ENCODE measurements at regions not wholly inside any gene's neighbourhood (a gene's known extent, or its start where the extent isn't known, plus 50 kb on each side); places are given as distances from the start of the nearest gene placed in this dataset.
A peak's percentile ranks its signal among the peaks of the same experiment; 100 is the strongest.

DNA sequence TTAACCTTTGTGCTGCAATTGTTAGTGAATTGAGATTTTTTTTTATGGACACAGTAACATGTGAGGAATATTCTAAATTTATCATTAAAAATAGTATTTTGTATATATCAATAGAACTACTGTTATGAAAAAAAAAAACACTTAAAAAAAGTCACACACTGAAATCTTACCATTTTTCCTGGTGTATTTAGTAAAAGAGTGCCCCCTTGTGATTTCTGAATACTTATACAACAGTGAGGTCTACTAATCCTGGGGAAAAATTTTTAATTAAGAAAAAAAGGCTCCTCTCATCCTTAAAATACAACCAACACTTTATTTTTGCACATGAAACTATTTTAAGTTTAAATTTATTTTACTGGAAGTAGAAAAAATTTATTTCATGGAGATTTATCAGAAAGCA is 56.4 kb upstream of the SPOCK3 start:
- Mint-ChIP-seq H3K36me3 (peaks cover 4% of the 10 kb centered on the region), H3K27me3 (ENCODE audit: low read depth) (no peaks in the 10 kb centered on the region), H3K27ac (no peak overlapping the region), H3K4me3 (no peak overlapping the region), H3K9me3 (peaks cover 20% of the 10 kb centered on the region), H3K4me1 (peaks cover 4% of the 10 kb centered on the region)
- TF ChIP-seq, protein P1, sequence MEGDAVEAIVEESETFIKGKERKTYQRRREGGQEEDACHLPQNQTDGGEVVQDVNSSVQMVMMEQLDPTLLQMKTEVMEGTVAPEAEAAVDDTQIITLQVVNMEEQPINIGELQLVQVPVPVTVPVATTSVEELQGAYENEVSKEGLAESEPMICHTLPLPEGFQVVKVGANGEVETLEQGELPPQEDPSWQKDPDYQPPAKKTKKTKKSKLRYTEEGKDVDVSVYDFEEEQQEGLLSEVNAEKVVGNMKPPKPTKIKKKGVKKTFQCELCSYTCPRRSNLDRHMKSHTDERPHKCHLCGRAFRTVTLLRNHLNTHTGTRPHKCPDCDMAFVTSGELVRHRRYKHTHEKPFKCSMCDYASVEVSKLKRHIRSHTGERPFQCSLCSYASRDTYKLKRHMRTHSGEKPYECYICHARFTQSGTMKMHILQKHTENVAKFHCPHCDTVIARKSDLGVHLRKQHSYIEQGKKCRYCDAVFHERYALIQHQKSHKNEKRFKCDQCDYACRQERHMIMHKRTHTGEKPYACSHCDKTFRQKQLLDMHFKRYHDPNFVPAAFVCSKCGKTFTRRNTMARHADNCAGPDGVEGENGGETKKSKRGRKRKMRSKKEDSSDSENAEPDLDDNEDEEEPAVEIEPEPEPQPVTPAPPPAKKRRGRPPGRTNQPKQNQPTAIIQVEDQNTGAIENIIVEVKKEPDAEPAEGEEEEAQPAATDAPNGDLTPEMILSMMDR (IDR thresholded peaks at IDR 0.05; ENCODE audit: unreplicated experiment): peak; percentile 49
- no peak for DNase-seq (ENCODE audit: low spot score in 2 of 2, unreplicated experiment in 2 of 2)

DNA sequence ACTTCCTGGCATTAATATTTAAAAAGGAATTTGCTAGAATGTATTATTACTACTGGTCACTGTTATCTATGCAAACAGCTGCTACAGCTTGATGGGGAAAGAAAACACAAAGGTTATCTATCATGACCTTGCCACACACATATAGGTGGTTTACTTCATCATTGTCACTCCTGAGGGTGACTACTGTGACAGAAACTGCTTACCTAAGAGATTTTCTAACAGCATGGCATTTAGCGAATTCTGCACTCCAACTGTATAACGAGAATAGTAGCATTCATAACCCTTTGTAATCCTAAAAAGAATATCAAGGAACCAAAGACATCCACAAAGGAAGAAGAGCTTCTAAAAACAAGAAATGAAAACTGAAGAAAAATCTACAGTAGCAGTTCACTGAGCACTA is 74.6 kb upstream of the SPOCK3 start:
- Mint-ChIP-seq H3K27ac (no peak overlapping the region), H3K27me3 (ENCODE audit: low read depth) (no peaks in the 10 kb centered on the region), H3K4me3 (no peak overlapping the region), H3K4me1 (no peaks in the 10 kb centered on the region), H3K36me3 (no peaks in the 10 kb centered on the region), H3K9me3 (no peaks in the 10 kb centered on the region)
- TF ChIP-seq, protein P1 (IDR thresholded peaks at IDR 0.05; ENCODE audit: unreplicated experiment): no peak
- no peak for DNase-seq (ENCODE audit: low spot score in 2 of 2, unreplicated experiment in 2 of 2)

DNA sequence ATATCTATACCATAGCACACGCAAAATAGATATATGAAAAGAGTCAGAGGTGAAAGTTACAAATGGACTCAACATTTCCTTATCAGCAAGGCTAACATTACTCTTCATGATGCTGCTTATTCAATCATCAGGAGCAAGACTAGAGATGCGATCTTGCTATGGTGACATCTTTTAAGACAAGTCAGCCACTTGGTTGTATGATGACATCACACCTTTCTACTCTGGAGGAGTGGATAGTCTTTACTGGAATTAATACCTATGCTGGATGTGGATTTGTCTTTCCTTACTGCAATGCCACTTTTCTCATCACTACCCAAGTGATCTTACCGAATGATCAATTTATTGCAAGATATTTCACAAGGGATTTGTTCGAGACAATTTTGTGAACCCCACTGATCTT is 87.0 kb upstream of the SPOCK3 start:
- Mint-ChIP-seq H3K36me3 (no peaks in the 10 kb centered on the region), H3K27ac (no peak overlapping the region), H3K4me3 (no peak overlapping the region), H3K27me3 (ENCODE audit: low read depth) (no peaks in the 10 kb centered on the region), H3K4me1 (no peaks in the 10 kb centered on the region), H3K9me3 (peaks cover 3% of the 10 kb centered on the region)
- no peak for DNase-seq (ENCODE audit: low spot score in 2 of 2, unreplicated experiment in 2 of 2)
- TF ChIP-seq, protein P1 (IDR thresholded peaks at IDR 0.05; ENCODE audit: unreplicated experiment): no peak

DNA sequence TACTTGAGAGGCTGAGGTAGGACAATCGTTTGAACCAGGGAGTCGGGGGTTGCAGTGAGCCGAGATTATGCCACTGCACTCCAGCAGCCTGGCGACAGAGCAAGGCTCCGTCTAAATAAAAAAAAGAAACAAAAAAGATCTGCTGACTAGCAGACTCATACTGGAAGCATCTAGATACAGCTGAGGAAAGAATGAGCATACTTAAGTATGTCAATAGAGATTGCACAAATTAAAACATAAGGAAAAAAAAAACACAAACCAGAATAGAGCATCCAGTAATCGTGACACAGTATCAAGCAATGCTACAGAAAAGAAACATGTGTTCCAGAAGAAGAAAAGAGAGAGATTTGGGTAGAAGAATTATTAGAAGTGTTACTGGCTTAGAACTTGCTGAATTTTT is 105.5 kb upstream of the SPOCK3 start:
- Mint-ChIP-seq H3K27ac (no peak overlapping the region), H3K36me3 (no peaks in the 10 kb centered on the region), H3K4me1 (no peaks in the 10 kb centered on the region), H3K4me3 (no peak overlapping the region), H3K27me3 (ENCODE audit: low read depth) (no peaks in the 10 kb centered on the region), H3K9me3 (peaks cover 11% of the 10 kb centered on the region)
- DNase-seq (ENCODE audit: low spot score in 2 of 2, unreplicated experiment in 2 of 2): no peak
- TF ChIP-seq, protein P1 (IDR thresholded peaks at IDR 0.05; ENCODE audit: unreplicated experiment): no peak

DNA sequence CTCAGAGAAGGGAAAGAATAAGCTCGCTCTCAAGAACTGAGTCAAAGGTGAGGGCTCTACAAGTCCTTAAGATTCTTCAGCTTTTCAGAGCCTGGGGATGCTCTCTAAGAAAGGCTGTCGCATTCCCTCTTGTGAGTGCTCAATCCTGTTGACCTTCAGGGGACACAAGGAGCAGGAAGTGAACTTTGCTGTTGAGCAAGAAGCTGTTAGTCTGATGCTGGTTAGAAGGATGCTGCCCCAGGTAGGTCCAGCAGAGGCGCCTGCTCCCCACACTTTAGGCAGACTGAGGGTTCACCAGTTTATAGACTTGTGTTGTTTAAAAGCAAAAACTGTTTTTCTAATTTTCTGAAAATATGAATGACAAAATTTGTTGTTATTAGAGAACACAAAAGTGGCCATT is 125.4 kb upstream of the SPOCK3 start:
- TF ChIP-seq, protein P1 (IDR thresholded peaks at IDR 0.05; ENCODE audit: unreplicated experiment): no peak
- H3K36me3 Mint-ChIP-seq: no peaks in the 10 kb centered on the region
- H3K4me3 Mint-ChIP-seq: no peak overlapping the region
- H3K27me3 Mint-ChIP-seq (ENCODE audit: low read depth): peaks cover 6% of the 10 kb centered on the region
- no peaks in the 10 kb centered on the region for H3K9me3 Mint-ChIP-seq
- H3K27ac Mint-ChIP-seq: no peak overlapping the region
- no peaks in the 10 kb centered on the region for H3K4me1 Mint-ChIP-seq
- DNase-seq (ENCODE audit: low spot score in 2 of 2, unreplicated experiment in 2 of 2): no peak

All from mesothelial cell of epicardium (in vitro differentiated cells).